HEK293 (cell line): ENCODE measurements at regions not wholly inside any gene's neighbourhood (a gene's known extent, or its start where the extent isn't known, plus 50 kb on each side); places are given as distances from the start of the nearest gene placed in this dataset.

Experiments used
- CTCF ChIA-PET: fragments of 350-600 bp; formaldehyde crosslinking; extraction: SDS; loops from one replicate; lab custom pipeline; 2021; ENCODE audit warnings: antibody characterized with exemption; lab: Yijun Ruan, JAX
- POLR2A ChIA-PET: fragments of 300-600 bp; formaldehyde crosslinking; extraction: SDS; loops from one replicate; lab custom pipeline; 2020; ENCODE audit warnings: antibody characterized with exemption, inconsistent platforms; lab: Yijun Ruan, JAX
- H3K27ac ChIP-seq: fragments of 200-500 bp; sonication (Bioruptor generic); 2 replicates; pipeline ENCODE4 v1.5.1; 2014; ENCODE audit warnings: low read depth, low read length, control low read depth, inconsistent platforms; ENCODE audit errors: extremely low read depth
- H3K36me3 ChIP-seq, 2 experiments: fragments of 200-500 bp in 1 of 2; sonication (Bioruptor generic) in 1 of 2; 1 replicate in 1 of 2; 2 replicates in 1 of 2; pipeline ENCODE4 v1.5.1; 2014 to 2017; ENCODE audit warnings: inconsistent platforms in 2 of 2, low read length in 2 of 2; ENCODE audit not compliant: control insufficient read depth in 2 of 2, insufficient read depth in 1 of 2
- H3K4me1 ChIP-seq: fragments of 200-500 bp; sonication (Bioruptor generic); 2 replicates; pipeline ENCODE4 v1.5.1; 2014; ENCODE audit warnings: mild to moderate bottlenecking, low read length, inconsistent platforms; ENCODE audit not compliant: control insufficient read depth, insufficient read depth
- H3K4me3 ChIP-seq: 2 replicates; pipeline ENCODE4 v1.5.1; 2011; ENCODE audit warnings: low read depth, mild to moderate bottlenecking, control low read depth, low read length, moderate library complexity
- H3K9me3 ChIP-seq: fragments of 200-500 bp; sonication (Bioruptor generic); 2 replicates; pipeline ENCODE4 v1.5.1; 2014; ENCODE audit warnings: low read depth, low read length, inconsistent platforms; ENCODE audit not compliant: control insufficient read depth, insufficient read depth
- PRDM2 ChIP-seq: fragments of 450-650 bp; formaldehyde crosslinking; IDR thresholded peaks from 2 replicates; pipeline ENCODE4 v1.5.1; 2016; ENCODE audit warnings: missing biosample characterization, missing genetic modification characterization, borderline replicate concordance
- ZBTB44 ChIP-seq: fragments of 450-650 bp; IDR thresholded peaks from 2 replicates; pipeline ENCODE4 v1.5.1; 2018; ENCODE audit warnings: missing biosample characterization, mild to moderate bottlenecking, missing genetic modification characterization
- ZBTB6 ChIP-seq: fragments of 450-650 bp; formaldehyde crosslinking; IDR thresholded peaks from 2 replicates; pipeline ENCODE4 v1.5.1; 2017; ENCODE audit warnings: missing biosample characterization, missing genetic modification characterization
- ZNF10 ChIP-seq: fragments of 450-650 bp; formaldehyde crosslinking; IDR thresholded peaks from 2 replicates; pipeline ENCODE4 v1.5.1; 2017; ENCODE audit warnings: missing biosample characterization, missing genetic modification characterization
- ZNF146 ChIP-seq: fragments of 450-650 bp; formaldehyde crosslinking; IDR thresholded peaks from 2 replicates; pipeline ENCODE4 v1.5.1; 2016; ENCODE audit warnings: missing biosample characterization, missing genetic modification characterization
- ZNF169 ChIP-seq: fragments of 450-650 bp; formaldehyde crosslinking; IDR thresholded peaks from 2 replicates; pipeline ENCODE4 v1.5.1; 2016; ENCODE audit warnings: missing biosample characterization, missing genetic modification characterization
- ZNF501 ChIP-seq: fragments of 450-650 bp; formaldehyde crosslinking; IDR thresholded peaks from 2 replicates; pipeline ENCODE4 v1.5.1; 2016; ENCODE audit warnings: missing biosample characterization, missing genetic modification characterization
- ZNF549 ChIP-seq: fragments of 450-650 bp; IDR thresholded peaks from 2 replicates; pipeline ENCODE4 v1.5.1; 2018; ENCODE audit warnings: missing biosample characterization, missing genetic modification characterization, mild to moderate bottlenecking, inconsistent platforms, moderate library complexity
- ZNF792 ChIP-seq: fragments of 450-650 bp; formaldehyde crosslinking; IDR thresholded peaks from 2 replicates; pipeline ENCODE4 v1.5.1; 2016; ENCODE audit warnings: missing biosample characterization, missing genetic modification characterization
- ZNF843 ChIP-seq: fragments of 450-650 bp; formaldehyde crosslinking; IDR thresholded peaks from 2 replicates; pipeline ENCODE4 v1.5.1; 2016; ENCODE audit warnings: missing biosample characterization, missing genetic modification characterization
- ZSCAN18 ChIP-seq: fragments of 450-650 bp; formaldehyde crosslinking; IDR thresholded peaks from 2 replicates; pipeline ENCODE4 v1.5.1; 2016; ENCODE audit warnings: missing biosample characterization, missing genetic modification characterization
- ZSCAN23 ChIP-seq: fragments of 450-650 bp; formaldehyde crosslinking; IDR thresholded peaks from 2 replicates; pipeline ENCODE4 v1.5.1; 2016; ENCODE audit warnings: missing biosample characterization, missing genetic modification characterization
- ZSCAN30 ChIP-seq: fragments of 450-650 bp; IDR thresholded peaks from 2 replicates; pipeline ENCODE4 v1.5.1; 2018; ENCODE audit warnings: missing biosample characterization, mild to moderate bottlenecking, missing genetic modification characterization, moderate library complexity

- ChIA-PET POLR2A (no interaction called here), CTCF (no interaction called here)
- no peak overlapping the region for H3K4me3 ChIP-seq
- H3K9me3 ChIP-seq = no peaks in the 10 kb centered on the region; the same call in 1 of the 2 replicates
- H3K36me3 ChIP-seq = no peaks in the 10 kb centered on the region
- H3K4me1 ChIP-seq = no peaks in the 10 kb centered on the region
- no peak overlapping the region for H3K27ac ChIP-seq
- TF ChIP-seq ZSCAN23 (tag by site-specific recombination) (no peak), ZNF843 (no peak), ZNF792 (tag by site-specific recombination) (no peak)
Measured at GRCh38 chr2:128472789-128473174, 154.1 kb upstream of the HS6ST1 start.

GRCh38 chr2:128473175-128474035 lies 154.7 kb upstream of the HS6ST1 start:
- no peak overlapping the region for H3K27ac ChIP-seq
- H3K36me3 ChIP-seq = no peaks in the 10 kb centered on the region
- ChIA-PET CTCF (interaction anchor here (0.7 kb wide), 1 partner anchor 58 kb away, joined by 3 read pairs; no protein-coding TSS in a partner anchor), POLR2A (no interaction called here)
- no peaks in the 10 kb centered on the region for H3K4me1 ChIP-seq
- H3K4me3 ChIP-seq = no peak overlapping the region
- TF ChIP-seq ZNF549 (tag by site-specific recombination) (no peak), ZBTB6 (no peak), ZNF10 (tag by site-specific recombination) (no peak), ZNF501 (tag by site-specific recombination) (no peak), ZSCAN18 (no peak), PRDM2 (tag by site-specific recombination) (no peak), ZNF843 (no peak), ZNF146 (no peak), ZSCAN30 (tag by site-specific recombination) (no peak), ZBTB44 (no peak), ZNF169 (tag by site-specific recombination) (no peak)
- no peaks in the 10 kb centered on the region; the same call in 1 of the 2 replicates for H3K9me3 ChIP-seq
